NB4 (cell line): ENCODE measurements at regions not wholly inside any gene's neighbourhood (a gene's known extent, or its start where the extent isn't known, plus 50 kb on each side); places are given as distances from the start of the nearest gene placed in this dataset.

Source experiments
- DNase-seq: peaks from one replicate; pipeline ENCODE4 v3.0.0; 2010; ENCODE audit warnings: low read depth
- H3K4me3 ChIP-seq: one replicate; pipeline ENCODE4 v1.5.1; 2011; ENCODE audit warnings: mild to moderate bottlenecking, low read depth, low read length, moderate library complexity
- CTCF ChIP-seq: IDR thresholded peaks from one replicate; pipeline ENCODE4 v1.5.1; 2012; ENCODE audit warnings: low read depth, low read length
- MAX ChIP-seq: IDR thresholded peaks from 2 replicates; pipeline ENCODE4 v1.6.1; 2011; ENCODE audit warnings: low read depth, low read length
- MYC ChIP-seq: IDR thresholded peaks from 2 replicates; pipeline ENCODE4 v1.6.1; 2011; ENCODE audit warnings: low read depth, low read length
- POLR2A ChIP-seq: IDR thresholded peaks from 2 replicates; pipeline ENCODE4 v1.6.1; 2011; ENCODE audit warnings: mild to moderate bottlenecking; ENCODE audit not compliant: insufficient read length; ENCODE audit errors: extremely low read depth

- H3K4me3 ChIP-seq = no peak overlapping the region
- no peak for TF ChIP-seq MAX
- TF ChIP-seq POLR2A = no peak
- no peak for TF ChIP-seq CTCF
- TF ChIP-seq MYC = no peak
- DNase-seq = no peak
These were observed 92.0 kb upstream of the GPR26 start for GRCh38 chr10:123574109-123574698.

- no peak for DNase-seq
- TF ChIP-seq MYC (no peak), CTCF (no peak), MAX (no peak), POLR2A (no peak)
- H3K4me3 ChIP-seq = no peak overlapping the region
These were observed 91.0 kb upstream of the GPR26 start for GRCh38 chr10:123575105-123575504.

DNA sequence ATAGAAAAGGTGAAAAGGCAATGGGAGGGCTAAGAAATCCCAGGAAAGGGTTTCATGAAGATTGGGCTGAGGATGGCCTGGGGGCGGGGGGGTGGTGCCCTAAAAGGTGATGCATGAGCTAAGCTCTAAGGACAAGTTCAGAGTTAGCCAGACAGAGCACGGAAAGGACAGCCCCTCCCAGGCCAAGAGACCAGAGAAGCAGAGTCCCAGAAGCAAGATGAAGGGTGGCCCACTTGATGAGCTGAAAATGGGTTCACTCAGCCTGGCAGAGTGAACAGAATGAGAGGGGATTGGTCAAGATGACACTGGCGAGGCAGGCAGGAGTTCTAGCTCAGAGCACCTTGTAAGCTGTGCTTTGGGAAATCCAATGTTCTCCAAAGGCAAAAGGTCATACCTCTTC is 89.4 kb upstream of the GPR26 start:
- no peak for DNase-seq
- TF ChIP-seq MYC (no peak), POLR2A (no peak), MAX (no peak), CTCF (no peak)

DNA sequence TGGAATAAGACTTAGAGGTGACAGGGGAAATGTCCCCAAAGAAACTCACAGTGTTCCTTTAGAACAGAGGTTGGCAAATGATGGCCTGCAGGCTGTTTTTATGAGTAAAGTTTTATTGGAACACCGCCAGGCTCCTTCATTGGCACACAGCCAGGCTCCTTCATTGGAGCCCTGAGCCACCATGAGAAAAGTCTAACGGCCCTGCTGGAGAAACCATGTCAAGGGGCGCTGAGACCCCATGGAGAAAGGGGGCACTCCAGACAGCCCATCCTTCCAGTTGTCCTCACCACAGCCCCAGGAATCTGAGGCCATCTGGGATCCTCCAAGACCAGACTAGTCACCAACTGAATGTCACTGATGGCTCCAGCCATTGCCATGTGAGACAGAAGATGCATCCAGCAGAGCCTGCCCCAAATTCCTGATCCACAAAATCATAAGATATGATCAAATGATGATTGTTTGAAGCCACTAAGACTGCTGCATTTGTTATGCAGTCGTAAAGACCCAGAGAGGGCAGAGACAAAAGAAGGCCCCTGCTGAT is 88.2 kb upstream of the GPR26 start:
- TF ChIP-seq MAX (no peak), POLR2A (no peak), CTCF (no peak), MYC (no peak)
- no peak overlapping the region for H3K4me3 ChIP-seq
- no peak for DNase-seq

More for the DNA sequence above, 89.4 kb upstream of the GPR26 start:
- no peak overlapping the region for H3K4me3 ChIP-seq

DNA sequence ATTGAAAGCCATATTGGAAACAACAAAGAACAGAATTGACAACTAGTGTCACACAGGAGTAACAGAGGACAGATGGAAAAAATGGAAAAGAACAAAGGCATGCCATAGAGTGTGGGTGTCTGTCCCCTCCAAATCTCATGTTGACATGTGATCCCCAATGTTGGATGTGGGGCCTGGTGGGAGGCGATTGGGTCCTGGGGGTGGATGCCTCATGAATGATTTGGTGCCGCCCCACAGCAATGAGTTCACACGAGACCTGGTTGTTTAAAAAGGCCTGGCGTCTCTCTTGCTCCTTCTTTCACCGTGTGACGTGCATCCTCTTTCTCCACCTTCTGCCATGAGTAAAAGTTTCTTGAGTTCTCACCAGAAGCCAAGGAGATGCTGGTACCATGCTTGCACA is 87.4 kb upstream of the GPR26 start:
- no peak for TF ChIP-seq MAX
- no peak for TF ChIP-seq MYC
- TF ChIP-seq POLR2A = no peak
- TF ChIP-seq CTCF = no peak
- no peak for DNase-seq
- no peak overlapping the region for H3K4me3 ChIP-seq
